ENCODE measurements at regions not wholly inside any gene's neighbourhood (a gene's known extent, or its start where the extent isn't known, plus 50 kb on each side); places are given as distances from the start of the nearest gene placed in this dataset.

- Histone ChIP-seq H3K4me1 (peaks cover 1 to 4% of the 10 kb centered on the region in 2 donors), H3K36me3 (no peaks in the 10 kb centered on the region), H3K27me3 (no peaks in the 10 kb centered on the region), H3K4me3 (no peak overlapping the region), H3K27ac (peak overlapping the region in 1 of 2 donors; percentile 6), H3K9me3 (no peaks in the 10 kb centered on the region)
- no peak for TF ChIP-seq POLR2AphosphoS5 (IDR thresholded peaks at IDR 0.05)
- no peak for DNase-seq (ENCODE audit: low spot score in 2 of 2)
- intact Hi-C loops (cut with DNase I; ENCODE audit: low total_unique reads) = no loop called here
These were observed 178.8 kb upstream of the GLI2 start for GRCh38 chr2:120556911-120557310.

- H3K4me3 ChIP-seq = no peak overlapping the region
- no peaks in the 10 kb centered on the region for H3K9me3 ChIP-seq
- H3K36me3 ChIP-seq = no peaks in the 10 kb centered on the region
- DNase-seq (ENCODE audit: low spot score in 2 of 2) = peak in 1 of 2 donors; percentile 27
- H3K27ac ChIP-seq = peak overlapping the region; percentile 72 to 88
- intact Hi-C loops (cut with DNase I; ENCODE audit: low total_unique reads) = no loop called here
- H3K4me1 ChIP-seq = no peaks in the 10 kb centered on the region
- no peak for TF ChIP-seq POLR2AphosphoS5 (IDR thresholded peaks at IDR 0.05)
- no peak for TF ChIP-seq CTCF (IDR thresholded peaks at IDR 0.05)
- no peak for TF ChIP-seq POLR2A (IDR thresholded peaks at IDR 0.05)
- H3K27me3 ChIP-seq = no peaks in the 10 kb centered on the region
These were observed 176.8 kb upstream of the GLI2 start for GRCh38 chr2:120558847-120559246.

GRCh38 chr2:120559401-120559800, 176.3 kb upstream of the GLI2 start:
- Histone ChIP-seq H3K9me3 (no peaks in the 10 kb centered on the region), H3K27ac (peak overlapping the region; percentile 72 to 88), H3K4me1 (no peaks in the 10 kb centered on the region), H3K27me3 (no peaks in the 10 kb centered on the region), H3K4me3 (no peak overlapping the region), H3K36me3 (no peaks in the 10 kb centered on the region)
- intact Hi-C loops (cut with DNase I; ENCODE audit: low total_unique reads) = no loop called here
- DNase-seq (ENCODE audit: low spot score in 2 of 2) = no peak
- TF ChIP-seq CTCF (IDR thresholded peaks at IDR 0.05) = no peak
- TF ChIP-seq POLR2A (IDR thresholded peaks at IDR 0.05) = no peak

- Histone ChIP-seq H3K4me1 (no peaks in the 10 kb centered on the region), H3K4me3 (no peak overlapping the region), H3K36me3 (no peaks in the 10 kb centered on the region), H3K9me3 (no peaks in the 10 kb centered on the region), H3K27me3 (no peaks in the 10 kb centered on the region), H3K27ac (peak overlapping the region; percentile 72 to 88)
- no peak for DNase-seq (ENCODE audit: low spot score in 2 of 2)
- TF ChIP-seq POLR2AphosphoS5 (IDR thresholded peaks at IDR 0.05) (no peak), POLR2A (IDR thresholded peaks at IDR 0.05) (no peak), CTCF (IDR thresholded peaks at IDR 0.05) (no peak)
- intact Hi-C loops (cut with DNase I; ENCODE audit: low total_unique reads) = loop anchor here (5.0 kb wide), 1 partner anchor 1313 kb away; no protein-coding TSS in a partner anchor
These were observed 175.3 kb upstream of the GLI2 start for GRCh38 chr2:120560330-120560729.

- no peaks in the 10 kb centered on the region for H3K27me3 ChIP-seq
- no peaks in the 10 kb centered on the region for H3K36me3 ChIP-seq
- DNase-seq (ENCODE audit: low spot score in 2 of 2) = no peak
- no peak overlapping the region for H3K4me3 ChIP-seq
- H3K9me3 ChIP-seq = no peaks in the 10 kb centered on the region
- H3K4me1 ChIP-seq = no peaks in the 10 kb centered on the region
- TF ChIP-seq CTCF (IDR thresholded peaks at IDR 0.05) = no peak
- TF ChIP-seq POLR2A (IDR thresholded peaks at IDR 0.05) = no peak
- no peak for TF ChIP-seq POLR2AphosphoS5 (IDR thresholded peaks at IDR 0.05)
- intact Hi-C loops (cut with DNase I; ENCODE audit: low total_unique reads) = loop anchor here (5.0 kb wide), 1 partner anchor 1314 kb away; no protein-coding TSS in a partner anchor
- H3K27ac ChIP-seq = no peak overlapping the region
These were observed 174.2 kb upstream of the GLI2 start for GRCh38 chr2:120561379-120562035.
